ENCODE measurements at regions not wholly inside any gene's neighbourhood (a gene's known extent, or its start where the extent isn't known, plus 50 kb on each side); places are given as distances from the start of the nearest gene placed in this dataset.
"Not testable (repeated sequence)": the region's sequence is repeated elsewhere in the genome, so short reads cannot be mapped to it uniquely, and the experiment has no call there.

DNA sequence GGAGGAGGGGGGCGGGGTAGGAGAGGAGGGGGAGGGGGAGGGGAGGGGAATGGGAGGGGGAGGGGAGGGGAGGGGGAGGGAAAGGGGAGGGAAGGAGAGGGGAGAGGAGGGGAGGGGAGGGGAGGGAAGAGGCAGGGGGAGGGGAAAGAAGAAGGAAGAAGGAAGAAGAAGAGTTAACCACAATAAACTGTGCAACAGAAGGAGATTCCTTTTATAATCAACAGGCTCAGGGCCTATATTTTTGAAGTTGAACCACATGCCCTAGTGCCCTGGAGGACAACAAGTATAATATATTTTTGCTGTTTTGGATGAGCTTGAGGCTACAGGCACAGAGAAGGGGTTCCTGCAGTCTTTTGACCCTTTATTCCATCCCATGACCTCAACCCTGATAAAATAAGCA lies 228.2 kb upstream of the IRF2BP2 start:
- in situ Hi-C loops (cut with MboI; ENCODE audit: low sequenced_read_pairs): loop anchor here (25.0 kb wide), 1 partner anchor 101 kb away; no protein-coding TSS in a partner anchor

GRCh38 chr1:234837713-234838112 lies 227.7 kb upstream of the IRF2BP2 start:
- in situ Hi-C loops (cut with MboI; ENCODE audit: low sequenced_read_pairs): loop anchor here (25.0 kb wide), 1 partner anchor 100 kb away; no protein-coding TSS in a partner anchor

GRCh38 chr1:234836776-234837357 lies 226.9 kb upstream of the IRF2BP2 start:
- in situ Hi-C loops (cut with MboI; ENCODE audit: low sequenced_read_pairs): loop anchor here (25.0 kb wide), 1 partner anchor 100 kb away; no protein-coding TSS in a partner anchor

DNA sequence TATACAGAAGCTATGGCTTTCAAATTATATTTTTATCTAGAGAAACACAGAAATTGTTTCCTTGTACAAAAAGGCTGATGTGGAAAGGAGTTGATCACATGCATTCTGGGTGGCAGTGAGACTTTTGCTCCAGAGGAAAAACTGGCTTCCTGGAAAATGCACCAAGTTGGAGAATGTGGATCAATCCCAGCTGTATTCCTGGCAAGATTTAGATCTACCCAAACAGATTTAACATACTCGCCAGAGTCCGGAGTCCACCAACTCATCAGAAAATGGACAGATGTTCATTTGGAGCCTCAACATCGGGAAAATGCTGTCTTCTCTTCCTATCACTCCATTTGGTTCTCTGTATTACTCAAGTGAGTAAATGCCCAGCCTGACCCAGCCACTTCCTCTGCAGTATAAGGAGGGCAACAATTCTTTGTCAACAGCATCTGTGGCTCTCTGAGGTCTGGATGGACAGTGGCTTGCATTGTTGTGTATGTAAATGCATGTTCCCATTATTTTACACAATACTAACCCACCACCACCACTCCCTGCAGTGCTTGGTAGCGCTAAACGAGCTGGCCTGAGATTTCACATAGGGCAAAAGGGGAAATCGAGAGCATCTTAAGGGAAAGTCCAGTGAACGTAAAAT lies 226.2 kb upstream of the IRF2BP2 start:
- in situ Hi-C loops (cut with MboI; ENCODE audit: low sequenced_read_pairs): loop anchor here (25.0 kb wide), 1 partner anchor 99 kb away; no protein-coding TSS in a partner anchor

DNA sequence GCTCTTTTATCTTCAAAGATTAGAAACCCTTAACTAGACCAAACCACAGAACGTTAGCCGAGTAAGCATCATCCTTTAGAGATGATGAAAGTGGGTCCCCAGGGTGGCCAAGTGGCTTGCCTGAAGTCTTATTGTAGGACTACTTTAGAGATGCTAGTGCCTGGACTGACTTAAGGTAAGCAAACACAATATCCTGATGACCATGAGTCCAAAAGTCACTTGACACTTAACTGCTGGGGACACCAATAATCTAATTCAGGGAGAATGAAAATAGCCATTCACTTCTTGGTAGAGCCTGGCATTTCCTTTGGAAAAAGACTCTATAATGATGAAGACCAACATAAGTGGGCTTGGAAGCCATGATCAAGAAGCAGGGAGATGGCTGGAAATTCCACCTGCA lies 225.3 kb upstream of the IRF2BP2 start:
- in situ Hi-C loops (cut with MboI; ENCODE audit: low sequenced_read_pairs): loop anchor here (25.0 kb wide), 1 partner anchor 98 kb away; no protein-coding TSS in a partner anchor

GRCh38 chr1:234833646-234834045 lies 223.7 kb upstream of the IRF2BP2 start:
- in situ Hi-C loops (cut with MboI; ENCODE audit: low sequenced_read_pairs): loop anchor here (25.0 kb wide), 1 partner anchor 96 kb away; no protein-coding TSS in a partner anchor

DNA sequence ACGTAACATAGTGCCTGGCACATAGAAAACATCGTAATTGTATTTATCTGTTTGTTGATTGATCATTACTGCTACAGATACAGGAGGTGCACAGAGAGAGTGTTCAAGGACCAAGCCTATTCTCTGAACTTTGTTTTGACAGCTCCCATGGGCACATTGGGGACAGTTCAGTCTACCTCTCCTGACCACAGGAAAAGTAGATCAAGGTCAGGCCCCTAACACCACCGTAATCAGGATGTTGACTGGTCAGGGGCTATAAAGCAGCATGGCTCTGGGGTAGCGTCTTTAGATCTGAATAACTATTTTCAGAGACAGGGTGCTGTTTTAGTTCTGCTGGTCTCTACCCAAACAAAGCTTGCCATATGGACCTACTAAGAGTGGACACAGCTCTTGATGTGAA lies 223.1 kb upstream of the IRF2BP2 start:
- in situ Hi-C loops (cut with MboI; ENCODE audit: low sequenced_read_pairs): loop anchor here (25.0 kb wide), 1 partner anchor 96 kb away; no protein-coding TSS in a partner anchor

DNA sequence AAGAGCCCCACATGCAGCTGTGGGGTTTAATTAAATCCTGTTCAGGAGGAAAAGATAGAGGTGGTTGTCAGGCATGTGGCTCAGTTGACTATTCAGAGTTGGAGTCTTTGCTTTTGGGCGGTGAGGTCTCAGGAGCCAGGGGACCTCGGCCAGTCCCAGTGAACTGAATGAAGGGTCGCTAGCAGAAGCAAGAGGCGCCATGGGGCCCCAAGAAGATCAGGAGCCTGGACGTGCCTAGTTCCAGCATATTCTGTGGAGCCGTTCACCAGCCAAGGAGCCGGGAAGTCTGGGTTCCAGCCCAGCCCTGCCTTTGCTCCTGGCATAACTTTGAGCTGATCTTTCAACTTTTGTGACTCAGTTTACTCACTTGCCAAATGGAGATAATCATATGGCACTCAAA lies 217.7 kb upstream of the IRF2BP2 start:
- in situ Hi-C loops (cut with MboI; ENCODE audit: low sequenced_read_pairs): loop anchor here (25.0 kb wide), 1 partner anchor 90 kb away; no protein-coding TSS in a partner anchor

DNA sequence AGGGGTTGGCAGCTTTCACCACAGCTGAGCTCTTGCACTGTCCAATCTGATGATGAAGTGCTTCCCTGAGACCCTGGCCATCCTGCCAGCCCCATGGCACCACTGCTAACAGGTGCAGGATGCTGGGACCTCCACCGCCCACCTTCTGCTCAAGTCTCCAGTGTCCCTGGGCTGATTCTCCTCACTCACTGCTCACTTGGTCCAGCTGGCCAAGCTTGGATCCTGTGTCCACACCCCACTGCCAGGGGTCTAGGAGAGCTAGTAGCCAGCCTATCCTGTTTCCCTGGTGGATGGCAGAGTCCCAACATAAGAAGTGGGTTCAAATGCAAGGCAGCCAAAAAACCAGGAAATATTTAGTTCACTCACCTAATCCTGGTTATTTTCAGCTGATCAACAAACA lies 217.2 kb upstream of the IRF2BP2 start:
- in situ Hi-C loops (cut with MboI; ENCODE audit: low sequenced_read_pairs): loop anchor here (25.0 kb wide), 1 partner anchor 90 kb away; no protein-coding TSS in a partner anchor

GRCh38 chr1:234826352-234826751 lies 216.4 kb upstream of the IRF2BP2 start:
- in situ Hi-C loops (cut with MboI; ENCODE audit: low sequenced_read_pairs): loop anchor here (25.0 kb wide), 1 partner anchor 89 kb away; no protein-coding TSS in a partner anchor

- in situ Hi-C loops (cut with MboI; ENCODE audit: low sequenced_read_pairs): loop anchor here (25.0 kb wide), 1 partner anchor 88 kb away; no protein-coding TSS in a partner anchor
Measured at GRCh38 chr1:234825498-234826165, 215.7 kb upstream of the IRF2BP2 start.

DNA sequence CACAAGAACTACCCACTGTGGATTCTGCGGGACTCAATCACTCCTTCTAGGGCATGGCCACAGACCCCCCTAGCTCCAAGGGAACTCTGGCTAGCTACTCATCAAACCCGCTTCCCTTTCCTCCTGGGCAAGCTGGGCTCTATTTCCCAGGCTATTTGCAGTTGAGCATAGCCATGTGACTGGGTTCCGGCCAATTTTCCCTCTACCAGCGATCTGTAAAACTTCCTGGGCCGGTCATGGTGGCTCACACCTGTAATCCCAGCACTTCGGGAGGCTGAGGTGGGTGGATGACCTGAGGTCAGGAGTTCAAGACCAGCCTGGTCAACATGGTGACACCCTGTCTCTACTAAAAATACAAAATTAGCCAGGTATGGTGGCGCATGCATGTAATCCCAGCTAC lies 214.9 kb upstream of the IRF2BP2 start:
- in situ Hi-C loops (cut with MboI; ENCODE audit: low sequenced_read_pairs): loop anchor here (25.0 kb wide), 1 partner anchor 88 kb away; no protein-coding TSS in a partner anchor

DNA sequence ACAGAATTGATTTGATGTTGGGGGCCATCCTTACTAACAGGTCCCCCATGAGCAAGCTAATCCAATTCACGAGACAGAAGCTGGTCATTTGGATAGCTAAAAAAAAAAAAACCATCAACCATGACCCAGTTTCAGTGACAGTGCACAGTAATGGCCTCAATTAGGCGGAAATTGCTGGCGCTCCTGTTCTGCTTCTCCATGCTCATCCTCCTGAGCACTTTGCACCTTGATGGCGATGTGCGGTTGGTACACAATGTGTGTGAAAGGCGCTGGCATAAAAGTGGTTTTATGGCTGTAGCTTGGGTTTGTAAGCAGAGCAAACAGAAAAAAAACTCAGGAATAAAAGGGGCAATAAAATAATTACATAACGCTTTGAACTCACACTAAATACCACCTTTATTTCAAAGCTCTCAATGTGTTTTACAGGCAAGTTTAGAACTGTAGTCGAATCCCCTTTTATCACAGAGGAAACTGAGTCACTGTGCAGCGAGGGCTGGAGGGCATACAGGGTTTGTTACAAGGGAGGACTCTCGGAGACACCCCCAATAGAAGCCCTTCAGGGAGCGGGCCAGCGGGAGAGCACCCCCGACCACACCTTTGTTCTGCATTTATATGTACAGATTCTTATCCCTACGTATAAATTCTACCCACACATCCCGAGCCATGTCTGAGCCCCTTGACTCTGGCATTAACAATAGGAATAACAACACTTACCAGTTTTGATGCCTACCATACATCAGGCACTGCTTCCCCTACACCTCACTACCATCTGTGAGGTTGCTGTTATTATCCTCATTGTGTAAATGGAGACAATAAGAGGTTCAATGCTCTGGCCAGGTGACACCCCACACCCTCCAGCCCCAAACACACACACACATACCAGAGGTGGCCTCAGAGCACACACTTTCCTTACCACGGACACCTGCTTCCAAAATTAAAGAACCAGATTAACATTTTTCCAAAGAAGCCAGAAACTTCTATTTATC lies 213.5 kb upstream of the IRF2BP2 start:
- in situ Hi-C loops (cut with MboI; ENCODE audit: low sequenced_read_pairs): no loop called here

DNA sequence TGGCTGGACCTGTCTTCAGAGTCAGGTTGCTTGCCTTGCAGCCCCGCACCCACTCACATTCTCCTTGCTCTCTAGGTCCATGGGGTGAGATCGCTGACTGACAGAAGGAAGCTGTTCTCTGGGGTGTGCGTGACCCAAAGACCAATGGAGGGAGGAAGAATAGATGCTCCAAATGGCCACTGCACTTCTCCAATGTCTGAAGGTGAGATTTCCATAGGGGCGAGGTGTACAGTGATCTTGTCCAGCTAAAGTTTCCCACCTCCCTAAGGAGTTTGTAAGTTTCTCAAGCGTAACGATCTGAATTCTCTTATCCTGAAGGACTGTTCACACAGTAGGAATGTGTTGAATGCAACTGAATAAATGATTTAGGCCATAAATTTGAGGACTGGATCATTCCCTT lies 211.9 kb upstream of the IRF2BP2 start:
- in situ Hi-C loops (cut with MboI; ENCODE audit: low sequenced_read_pairs): no loop called here

DNA sequence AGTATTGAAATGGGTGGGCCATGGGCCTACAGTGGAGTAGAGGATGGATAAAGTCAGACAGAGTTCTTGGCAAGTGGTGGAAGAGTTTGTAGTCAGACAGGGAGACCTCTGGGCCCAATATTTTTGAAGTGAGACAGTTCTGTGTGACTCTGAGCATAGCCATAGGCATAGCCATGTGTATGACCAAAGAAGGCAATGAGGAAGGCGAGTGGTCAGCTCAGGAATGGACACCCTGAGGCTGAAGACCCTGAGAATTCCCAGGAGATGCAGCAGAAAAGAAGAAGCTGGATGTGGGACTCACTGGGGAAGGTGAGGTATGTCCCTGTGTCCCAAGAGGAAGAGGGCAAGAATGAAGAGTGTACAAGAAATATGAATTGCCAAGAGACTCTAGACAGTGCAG lies 210.6 kb upstream of the IRF2BP2 start:
- in situ Hi-C loops (cut with MboI; ENCODE audit: low sequenced_read_pairs): no loop called here

DNA sequence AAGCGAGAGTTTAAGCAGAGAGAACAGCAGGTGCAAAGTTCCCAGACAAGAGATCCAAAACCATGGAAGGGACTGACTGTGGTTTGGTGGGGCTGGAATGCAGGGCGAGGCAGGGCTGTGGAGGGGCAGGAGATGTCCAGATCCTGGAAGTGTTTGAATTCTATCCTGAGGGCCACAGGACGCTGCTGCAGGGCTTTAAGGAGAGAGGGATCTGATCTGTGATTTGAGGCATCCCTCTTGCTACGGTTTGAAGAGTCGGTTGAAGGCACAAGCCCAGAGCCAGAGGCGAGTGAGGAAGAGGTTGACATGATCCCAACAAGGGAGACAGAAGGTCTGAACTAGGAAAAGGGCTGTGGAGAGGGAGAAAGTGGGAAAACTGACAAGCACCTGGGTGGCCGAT lies 209.9 kb upstream of the IRF2BP2 start:
- in situ Hi-C loops (cut with MboI; ENCODE audit: low sequenced_read_pairs): not testable (repeated sequence)

DNA sequence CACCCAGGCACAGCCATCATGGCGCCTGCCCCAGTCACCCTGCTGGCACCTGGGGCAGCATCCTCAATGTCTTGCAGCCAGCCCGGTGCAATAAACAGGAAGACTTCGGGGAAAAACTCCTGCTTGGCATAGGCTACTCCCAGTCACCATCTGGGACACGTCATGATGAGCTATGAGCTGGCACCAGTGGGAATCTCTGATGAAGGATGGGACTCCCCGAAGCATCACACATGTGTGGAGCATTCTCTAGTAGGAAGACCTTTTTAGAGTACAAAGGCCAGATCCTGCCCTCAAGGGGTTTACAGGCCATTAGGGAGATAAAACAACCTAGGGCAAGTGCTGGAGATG lies 208.0 kb upstream of the IRF2BP2 start:
- in situ Hi-C loops (cut with MboI; ENCODE audit: low sequenced_read_pairs): not testable (repeated sequence)

DNA sequence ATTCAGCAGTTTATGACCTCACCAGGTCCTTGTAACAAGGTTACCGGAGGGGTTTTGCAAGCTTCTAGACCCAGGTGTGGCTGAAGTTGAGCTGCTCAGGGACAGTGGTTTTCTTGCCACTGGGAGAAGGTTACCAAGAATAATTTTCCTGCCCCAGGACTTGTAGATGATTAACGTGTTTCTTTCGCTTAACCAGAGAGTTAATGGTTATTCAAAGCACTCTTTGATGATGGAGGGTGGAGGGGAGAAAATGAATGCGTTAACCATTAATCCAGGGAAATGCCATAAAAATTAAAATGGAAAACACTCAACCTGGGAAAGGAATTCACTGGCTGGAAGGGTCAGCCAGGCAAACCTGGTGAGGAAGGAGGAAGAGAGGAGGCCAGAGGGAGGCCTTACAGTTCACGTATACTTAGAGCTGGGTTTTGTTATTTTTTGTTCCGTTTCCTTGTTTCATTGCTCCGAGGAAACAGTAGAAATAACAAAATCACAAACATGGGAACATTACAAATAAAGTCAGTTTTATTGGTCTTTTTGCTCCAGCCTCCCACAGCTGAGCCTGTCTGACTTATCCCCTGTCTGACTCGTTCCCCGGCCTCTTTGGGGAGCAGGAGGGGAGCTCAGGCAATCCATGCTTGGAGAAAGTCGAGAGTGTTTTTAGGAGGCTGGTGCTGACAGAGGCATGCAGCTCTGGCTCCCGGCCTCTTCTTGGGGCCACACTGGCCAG lies 207.5 kb upstream of the IRF2BP2 start:
- in situ Hi-C loops (cut with MboI; ENCODE audit: low sequenced_read_pairs): not testable (repeated sequence)

DNA sequence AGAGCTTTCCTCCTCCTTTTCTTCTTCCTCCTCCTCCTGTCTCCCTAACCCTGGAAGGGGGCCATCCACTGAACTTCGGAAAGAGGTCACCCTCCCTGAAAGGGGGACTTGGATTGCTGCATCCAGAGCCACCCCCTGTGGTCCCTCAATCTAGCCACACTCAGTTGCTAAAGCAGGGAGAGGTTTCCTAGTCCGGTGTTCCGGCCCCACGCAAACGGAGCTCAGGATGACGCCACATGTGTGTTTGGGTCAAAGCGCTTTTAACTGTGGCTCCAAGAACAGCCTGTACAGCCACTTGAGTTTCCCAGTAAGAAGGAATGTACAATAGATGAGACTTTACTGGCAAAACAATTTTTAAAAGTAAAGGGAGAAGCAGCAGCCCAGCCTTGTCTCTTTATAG lies 206.9 kb upstream of the IRF2BP2 start:
- in situ Hi-C loops (cut with MboI; ENCODE audit: low sequenced_read_pairs): not testable (repeated sequence)

Measured in HL-60/S4 treated with phorbol 12-myristate 13-acetate at 8.2 ng/mL for 4 days and 3 days (cell line).